Activated naive CD4-positive, alpha-beta T cell treated with anti-CD3 and anti-CD28 coated beads, Interleukin-2, amount 50 U/mL, for 16 hours (primary cell): ENCODE measurements at regions not wholly inside any gene's neighbourhood (a gene's known extent, or its start where the extent isn't known, plus 50 kb on each side); places are given as distances from the start of the nearest gene placed in this dataset.
"Not testable (repeated sequence)": the region's sequence is repeated elsewhere in the genome, so short reads cannot be mapped to it uniquely, and the experiment has no call there.

Experiments
- DNase-seq: peaks from one replicate; pipeline ENCODE4 v3.0.0-alpha.2; 2020

- not testable (repeated sequence) for DNase-seq
These were observed 1406.4 kb upstream of the PCDH10 start for GRCh38 chr4:131742536-131743205.

GRCh38 chr4:131743348-131743747, 1405.7 kb upstream of the PCDH10 start:
- not testable (repeated sequence) for DNase-seq

- DNase-seq: not testable (repeated sequence)
These were observed 1401.9 kb upstream of the PCDH10 start for GRCh38 chr4:131747203-131747602.

GRCh38 chr4:131749224-131749623, 1399.9 kb upstream of the PCDH10 start:
- not testable (repeated sequence) for DNase-seq

GRCh38 chr4:131750006-131750405, 1399.1 kb upstream of the PCDH10 start:
- DNase-seq: not testable (repeated sequence)

- not testable (repeated sequence) for DNase-seq
These were observed 1398.6 kb upstream of the PCDH10 start for GRCh38 chr4:131750469-131750868.

- DNase-seq: not testable (repeated sequence)
These were observed 1386.9 kb upstream of the PCDH10 start for GRCh38 chr4:131762234-131762633.

GRCh38 chr4:131764730-131765129, 1384.4 kb upstream of the PCDH10 start:
- no peak for DNase-seq

GRCh38 chr4:131774382-131774781, 1374.7 kb upstream of the PCDH10 start:
- not testable (repeated sequence) for DNase-seq

- not testable (repeated sequence) for DNase-seq
These were observed 1338.5 kb upstream of the PCDH10 start for GRCh38 chr4:131810565-131810964.
